ENCODE measurements at regions not wholly inside any gene's neighbourhood (a gene's known extent, or its start where the extent isn't known, plus 50 kb on each side); places are given as distances from the start of the nearest gene placed in this dataset.

- no peak for TF ChIP-seq POLR2A (IDR thresholded peaks at IDR 0.05; ENCODE audit: low read depth, low read length)
- TF ChIP-seq FOS (IDR thresholded peaks at IDR 0.05; ENCODE audit: low read depth, low read length): no peak
These were observed 453.4 kb upstream of the SLC14A2 start for GRCh38 chr18:45161850-45162249.

All from IMR-90 (cell line).